K562 (cell line): ENCODE measurements at regions not wholly inside any gene's neighbourhood (a gene's known extent, or its start where the extent isn't known, plus 50 kb on each side); places are given as distances from the start of the nearest gene placed in this dataset.

Experiments used
- ATAC-seq: fragments of 200-7000 bp; cut with Tn5 transposase; 3 replicates; pipeline ENCODE4 v1.9.1; 2020; ENCODE audit warnings: moderate library complexity
- BruUV-seq: library from RNA; stranded (reverse); fragments of 400-500 nt; replicated peaks from 2 replicates; lab custom pipeline; 2021; lab: Mats Ljungman, UMichigan
- CTCF ChIA-PET: fragments of 300-600 bp; formaldehyde crosslinking; extraction: SDS; loops from one replicate; lab custom pipeline; 2021; ENCODE audit warnings: low intra/inter-chr PET ratio; lab: Yijun Ruan, JAX
- POLR2A ChIA-PET: fragments of 300-600, 350-650 bp; sonication (Branson Sonifier 250); formaldehyde crosslinking; extraction: SDS; loops from one replicate; lab custom pipeline; 2021; ENCODE audit warnings: antibody characterized with exemption, inconsistent platforms; lab: Yijun Ruan, JAX
- DNase-seq, 4 experiments: peaks; one replicate each; pipeline versions ENCODE4 v3.0.0 to v3.0.0-alpha.2; 2011 to 2018; ENCODE audit warnings: low spot score in 3 of 4, mixed read lengths in 3 of 4; ENCODE audit errors: extremely low read depth in 1 of 4
- FAIRE-seq: peaks from 2 replicates; lab custom pipeline; 2011; peaks lifted over from hg19 to GRCh38; lab: Jason Lieb, UNC
- H2AFZ ChIP-seq: 2 replicates; pipeline ENCODE4 v1.6.0; 2011; ENCODE audit warnings: low read depth, low read length, control low read depth, inconsistent platforms
- H3K27ac ChIP-seq: fragments of 200-600 bp; 3 replicates; pipeline ENCODE4 v1.8.0; 2011; ENCODE audit warnings: low read depth, mild to moderate bottlenecking, control low read depth, inconsistent platforms, low read length, moderate library complexity, mixed read lengths; ENCODE audit errors: extremely low read depth
- H3K27me3 ChIP-seq, 2 experiments: fragments of 300-600 bp in 1 of 2; 2 replicates in 1 of 2; 3 replicates in 1 of 2; pipeline versions ENCODE4 v1.6.0 to v1.8.0; 2011; ENCODE audit warnings: inconsistent platforms in 2 of 2, low read length in 2 of 2, mild to moderate bottlenecking in 1 of 2, mixed read lengths in 1 of 2, moderate library complexity in 1 of 2; ENCODE audit not compliant: control insufficient read depth in 2 of 2, insufficient read depth in 2 of 2
- H3K36me3 ChIP-seq: fragments of 300-600 bp; 3 replicates; pipeline ENCODE4 v1.8.0; 2011; ENCODE audit warnings: mild to moderate bottlenecking, low read length, inconsistent platforms; ENCODE audit not compliant: control insufficient read depth, insufficient read depth
- H3K4me1 ChIP-seq, 2 experiments: fragments of 200-600 bp in 1 of 2; replicated peaks in 1 of 2; 2 replicates in 1 of 2; 3 replicates in 1 of 2; pipeline versions ENCODE4 v1.5.1 to v1.8.0; 2011; ENCODE audit warnings: inconsistent platforms in 2 of 2, low read length in 2 of 2, mild to moderate bottlenecking in 1 of 2, mixed read lengths in 1 of 2, moderate library complexity in 1 of 2; ENCODE audit not compliant: control insufficient read depth in 2 of 2, insufficient read depth in 2 of 2
- H3K4me2 ChIP-seq: 2 replicates; pipeline ENCODE4 v1.6.1; 2011; ENCODE audit warnings: low read length, control low read depth, inconsistent platforms, mixed read lengths; ENCODE audit not compliant: insufficient read depth
- H3K4me3 ChIP-seq: fragments of 200-600 bp; sonication (generic), shearing (Covaris generic); 2 replicates; pipeline ENCODE4 v1.5.1; 2016; ENCODE audit warnings: control low read depth, inconsistent platforms
- H3K79me2 ChIP-seq: fragments of 200-600 bp; 3 replicates; pipeline ENCODE4 v1.8.0; 2011; ENCODE audit warnings: low read length, inconsistent platforms; ENCODE audit not compliant: control insufficient read depth, insufficient read depth
- H3K9ac ChIP-seq, 2 experiments: 2 replicates each; pipeline versions ENCODE4 v1.6.0 to v1.6.1; 2011; ENCODE audit warnings: low read depth in 2 of 2, low read length in 2 of 2, control low read depth in 1 of 2, inconsistent platforms in 1 of 2, mild to moderate bottlenecking in 1 of 2, mixed read lengths in 1 of 2; ENCODE audit not compliant: insufficient read depth in 1 of 2
- H3K9me1 ChIP-seq: one replicate; pipeline ENCODE4 v1.6.0; 2011; ENCODE audit warnings: inconsistent platforms, mild to moderate bottlenecking, low read length, moderate library complexity; ENCODE audit not compliant: control insufficient read depth, insufficient read depth
- H3K9me3 ChIP-seq: replicated peaks from 2 replicates; pipeline ENCODE4 v1.5.1; 2011; ENCODE audit warnings: low read depth, low read length, inconsistent platforms; ENCODE audit not compliant: control insufficient read depth, insufficient read depth
- H4K20me1 ChIP-seq: replicated peaks from 2 replicates; pipeline ENCODE4 v1.6.1; 2011; ENCODE audit warnings: low read length, inconsistent platforms, mixed read lengths; ENCODE audit not compliant: control insufficient read depth, insufficient read depth
- C11orf30 ChIP-seq: fragments of 450-650 bp; IDR thresholded peaks from 2 replicates; pipeline ENCODE4 v1.6.1; 2016; ENCODE audit warnings: low read depth, mild to moderate bottlenecking
- ZC3H8 ChIP-seq: fragments of 450-650 bp; IDR thresholded peaks from 2 replicates; pipeline ENCODE4 v1.6.1; 2017
- WGBS: fragments of 100-300 bp; shearing (Covaris generic); methylation state at CpG from one replicate; pipeline ENCODE4 v1.1.6; 2016; ENCODE audit warnings: low coverage, mixed read lengths; ENCODE audit not compliant: insufficient coverage; ENCODE audit errors: missing lambda C conversion rate; 5-methylcytosine and 5-hydroxymethylcytosine counted together
- in situ Hi-C: fragments of 300-500 bp; cut with MboI; formaldehyde crosslinking; loops from 4 replicates; pipeline ENCODE4 v1.15.0; 2018; ENCODE audit warnings: inconsistent platforms, mixed read lengths
- intact Hi-C: fragments of 100-400 bp; cut with micrococcal nuclease; formaldehyde crosslinking; loops from 2 replicates; pipeline ENCODE4 v1.14.2; 2022
- TF ChIP-seq, protein P1 (sequence below), 2 experiments: fragments of 150-350 bp in 1 of 2; IDR thresholded peaks; 2 replicates each; pipeline ENCODE4 v1.6.1; 2012 to 2016; ENCODE audit warnings: low read depth in 2 of 2, low read length in 2 of 2, mild to moderate bottlenecking in 1 of 2, moderate library complexity in 1 of 2
- TF ChIP-seq, protein P2 (sequence below): fragments of 200-400 bp; formaldehyde crosslinking; IDR thresholded peaks from 2 replicates; pipeline ENCODE4 v1.6.1; 2017; ENCODE audit warnings: mild to moderate bottlenecking, low read depth, low read length, moderate library complexity

DNA sequence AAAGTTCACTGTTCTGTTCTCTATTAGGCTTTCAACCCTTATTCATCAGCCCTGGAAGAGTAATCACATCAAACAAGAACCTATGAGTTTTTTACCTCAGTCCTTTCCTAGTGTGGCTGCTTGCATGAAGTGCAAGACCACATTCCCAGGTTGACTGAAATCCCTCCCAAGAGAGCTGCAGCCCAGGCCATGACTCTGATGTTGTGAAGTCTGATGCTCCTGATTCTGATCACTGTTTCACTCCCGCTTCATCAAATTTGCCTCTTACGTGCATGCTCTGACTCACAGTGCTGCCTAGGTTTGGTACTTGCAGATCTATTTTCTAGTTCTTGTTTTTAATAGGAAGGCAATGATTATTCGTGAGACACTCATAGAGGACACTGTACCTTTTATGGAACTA is 58.2 kb upstream of the DSEL start:
- in situ Hi-C loops: no loop called here
- Histone ChIP-seq H3K4me2 (no peak overlapping the region), H2AFZ (no peak overlapping the region)
- TF ChIP-seq, protein P1, sequence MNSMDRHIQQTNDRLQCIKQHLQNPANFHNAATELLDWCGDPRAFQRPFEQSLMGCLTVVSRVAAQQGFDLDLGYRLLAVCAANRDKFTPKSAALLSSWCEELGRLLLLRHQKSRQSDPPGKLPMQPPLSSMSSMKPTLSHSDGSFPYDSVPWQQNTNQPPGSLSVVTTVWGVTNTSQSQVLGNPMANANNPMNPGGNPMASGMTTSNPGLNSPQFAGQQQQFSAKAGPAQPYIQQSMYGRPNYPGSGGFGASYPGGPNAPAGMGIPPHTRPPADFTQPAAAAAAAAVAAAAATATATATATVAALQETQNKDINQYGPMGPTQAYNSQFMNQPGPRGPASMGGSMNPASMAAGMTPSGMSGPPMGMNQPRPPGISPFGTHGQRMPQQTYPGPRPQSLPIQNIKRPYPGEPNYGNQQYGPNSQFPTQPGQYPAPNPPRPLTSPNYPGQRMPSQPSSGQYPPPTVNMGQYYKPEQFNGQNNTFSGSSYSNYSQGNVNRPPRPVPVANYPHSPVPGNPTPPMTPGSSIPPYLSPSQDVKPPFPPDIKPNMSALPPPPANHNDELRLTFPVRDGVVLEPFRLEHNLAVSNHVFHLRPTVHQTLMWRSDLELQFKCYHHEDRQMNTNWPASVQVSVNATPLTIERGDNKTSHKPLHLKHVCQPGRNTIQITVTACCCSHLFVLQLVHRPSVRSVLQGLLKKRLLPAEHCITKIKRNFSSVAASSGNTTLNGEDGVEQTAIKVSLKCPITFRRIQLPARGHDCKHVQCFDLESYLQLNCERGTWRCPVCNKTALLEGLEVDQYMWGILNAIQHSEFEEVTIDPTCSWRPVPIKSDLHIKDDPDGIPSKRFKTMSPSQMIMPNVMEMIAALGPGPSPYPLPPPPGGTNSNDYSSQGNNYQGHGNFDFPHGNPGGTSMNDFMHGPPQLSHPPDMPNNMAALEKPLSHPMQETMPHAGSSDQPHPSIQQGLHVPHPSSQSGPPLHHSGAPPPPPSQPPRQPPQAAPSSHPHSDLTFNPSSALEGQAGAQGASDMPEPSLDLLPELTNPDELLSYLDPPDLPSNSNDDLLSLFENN (IDR thresholded peaks at IDR 0.05; ENCODE audit: low read depth in 2 of 2, low read length in 2 of 2): no peak
- TF ChIP-seq ZC3H8 (no peak), C11orf30 (no peak)
- TF ChIP-seq, protein P2, sequence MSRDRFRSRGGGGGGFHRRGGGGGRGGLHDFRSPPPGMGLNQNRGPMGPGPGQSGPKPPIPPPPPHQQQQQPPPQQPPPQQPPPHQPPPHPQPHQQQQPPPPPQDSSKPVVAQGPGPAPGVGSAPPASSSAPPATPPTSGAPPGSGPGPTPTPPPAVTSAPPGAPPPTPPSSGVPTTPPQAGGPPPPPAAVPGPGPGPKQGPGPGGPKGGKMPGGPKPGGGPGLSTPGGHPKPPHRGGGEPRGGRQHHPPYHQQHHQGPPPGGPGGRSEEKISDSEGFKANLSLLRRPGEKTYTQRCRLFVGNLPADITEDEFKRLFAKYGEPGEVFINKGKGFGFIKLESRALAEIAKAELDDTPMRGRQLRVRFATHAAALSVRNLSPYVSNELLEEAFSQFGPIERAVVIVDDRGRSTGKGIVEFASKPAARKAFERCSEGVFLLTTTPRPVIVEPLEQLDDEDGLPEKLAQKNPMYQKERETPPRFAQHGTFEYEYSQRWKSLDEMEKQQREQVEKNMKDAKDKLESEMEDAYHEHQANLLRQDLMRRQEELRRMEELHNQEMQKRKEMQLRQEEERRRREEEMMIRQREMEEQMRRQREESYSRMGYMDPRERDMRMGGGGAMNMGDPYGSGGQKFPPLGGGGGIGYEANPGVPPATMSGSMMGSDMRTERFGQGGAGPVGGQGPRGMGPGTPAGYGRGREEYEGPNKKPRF: no peak
- TF ChIP-seq, all 486 proteins: peak for 0
- Histone ChIP-seq H3K9me1 (no peaks in the 10 kb centered on the region), H3K4me3 (no peak overlapping the region), H3K9me3 (no peaks in the 10 kb centered on the region), H3K9ac (no peak overlapping the region), H3K27ac (no peak overlapping the region), H3K4me1 (no peaks in the 10 kb centered on the region), H4K20me1 (no peaks in the 10 kb centered on the region), H3K27me3 (no peaks in the 10 kb centered on the region), H3K79me2 (no peaks in the 10 kb centered on the region), H3K36me3 (no peaks in the 10 kb centered on the region)
- intact Hi-C loops: no loop called here
- WGBS: 0% methylated on average over 3 of the region's 3 CpGs
- no TSS peak for BruUV-seq
- no peak for ATAC-seq
- no peak for FAIRE-seq
- no peak for DNase-seq
- CTCF ChIA-PET: no interaction called here
- POLR2A ChIA-PET: no interaction called here
